ENCODE measurements at regions not wholly inside any gene's neighbourhood (a gene's known extent, or its start where the extent isn't known, plus 50 kb on each side); places are given as distances from the start of the nearest gene placed in this dataset.

GRCh38 chr2:179352181-179352580 is 87.5 kb upstream of the SESTD1 start:
- TF ChIP-seq CTCF (conservative IDR thresholded peaks at IDR 0.05) (no peak), ZFX (IDR thresholded peaks at IDR 0.05) (no peak)

All from C4-2B (cell line).